Tibial nerve (tissue), 4 donors: ENCODE measurements at regions not wholly inside any gene's neighbourhood (a gene's known extent, or its start where the extent isn't known, plus 50 kb on each side); places are given as distances from the start of the nearest gene placed in this dataset.

Experiments
- DNase-seq, 2 donors: peaks; one replicate each; pipeline ENCODE4 v3.0.0-alpha.2; 2019; ENCODE audit warnings: low spot score in 2 of 2
- H3K27ac ChIP-seq, 4 donors: fragments of 200-600 bp; sonication (generic) in 3 of 4; one replicate each; pipeline ENCODE4 v1.5.1; 2017 to 2019; ENCODE audit warnings: mild to moderate bottlenecking in 1 of 4
- H3K27me3 ChIP-seq, 2 donors: fragments of 200-600 bp; sonication (generic) in 1 of 2; one replicate each; pipeline versions ENCODE4 v1.5.1 to v1.6.0; 2017 to 2019
- H3K36me3 ChIP-seq, 3 donors: fragments of 200-600 bp; sonication (generic); one replicate each; pipeline ENCODE4 v1.5.1; 2018 to 2019
- H3K4me1 ChIP-seq, 4 donors: fragments of 200-600 bp; sonication (generic) in 3 of 4; one replicate each; pipeline ENCODE4 v1.5.1; 2017 to 2019
- H3K4me3 ChIP-seq, 4 donors: fragments of 200-600 bp; sonication (generic) in 3 of 4; one replicate each; pipeline ENCODE4 v1.5.1; 2017 to 2019; ENCODE audit warnings: mild to moderate bottlenecking in 1 of 4, moderate library complexity in 1 of 4
- H3K9me3 ChIP-seq, 4 donors: fragments of 200-600 bp; sonication (generic) in 3 of 4; one replicate each; pipeline ENCODE4 v1.5.1; 2017 to 2019
- EP300 ChIP-seq, 2 donors: sonication (generic); formaldehyde crosslinking; IDR thresholded peaks; one replicate each; pipeline ENCODE4 v1.6.1; 2017; ENCODE audit warnings: antibody characterized with exemption in 2 of 2, mild to moderate bottlenecking in 1 of 2
- POLR2A ChIP-seq, 2 donors: fragments of 450-650 bp; IDR thresholded peaks; one replicate each; pipeline ENCODE4 v1.6.1; 2017; ENCODE audit warnings: antibody characterized with exemption in 2 of 2, mild to moderate bottlenecking in 2 of 2, moderate library complexity in 2 of 2
- WGBS, 2 donors: methylation state at CpG; one replicate each; pipeline ENCODE4 v1.1.5; 2018; 5-methylcytosine and 5-hydroxymethylcytosine counted together
- TF ChIP-seq, protein P1 (sequence below), 5 experiments: fragments of 200-600 bp in 3 of 5; fragments of 450-650 bp in 2 of 5; sonication (generic) in 3 of 5; IDR thresholded peaks; one replicate each; pipeline ENCODE4 v1.5.1; 2016 to 2019; ENCODE audit warnings: antibody characterized with exemption in 5 of 5, mild to moderate bottlenecking in 3 of 5, moderate library complexity in 2 of 5

DNA sequence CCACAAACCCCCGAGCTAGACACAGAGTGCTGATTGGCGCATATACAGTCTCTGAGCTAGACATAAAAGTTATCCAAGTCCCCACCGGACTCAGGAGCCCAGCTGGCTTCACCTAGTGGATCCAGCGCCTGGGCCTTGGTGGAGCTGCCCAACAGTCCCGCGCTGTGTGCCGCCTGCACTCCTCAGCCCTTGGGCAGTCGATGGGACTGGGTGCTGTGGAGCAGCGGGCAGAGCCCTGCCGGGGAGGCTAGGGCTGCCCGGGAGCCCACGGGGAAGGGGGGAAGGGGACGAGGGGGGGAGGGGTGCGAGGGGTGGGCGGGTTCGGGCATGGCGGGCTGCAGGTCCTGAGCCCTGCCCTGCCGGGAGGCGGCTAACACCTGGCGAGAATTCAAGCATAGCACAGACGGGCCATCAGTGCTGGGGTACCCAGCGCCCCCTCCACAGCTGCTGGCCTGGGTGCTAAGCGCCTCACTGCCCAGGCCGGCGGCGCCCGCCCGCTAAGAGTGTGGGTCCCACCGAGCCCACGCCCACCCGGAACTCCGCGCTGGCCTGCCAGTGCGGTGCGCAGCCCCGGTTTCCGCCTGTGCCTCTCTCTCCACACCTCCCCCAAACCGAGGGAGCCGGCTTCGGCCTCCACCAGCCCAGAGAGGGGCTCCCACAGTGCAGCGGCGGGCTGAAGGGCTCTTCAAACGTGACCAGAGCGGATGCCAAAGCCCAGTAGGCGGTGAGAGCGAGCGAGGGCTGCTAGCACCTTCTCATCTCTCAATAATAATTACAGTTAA is 391.2 kb upstream of the NUDT12 start:
- 94 to 97% methylated on average over 37 to 47 of the region's 47 CpGs for WGBS, 2 donors
- TF ChIP-seq EP300 (IDR thresholded peaks at IDR 0.05) (no peak), POLR2A (IDR thresholded peaks at IDR 0.05) (no peak)
- TF ChIP-seq, protein P1, sequence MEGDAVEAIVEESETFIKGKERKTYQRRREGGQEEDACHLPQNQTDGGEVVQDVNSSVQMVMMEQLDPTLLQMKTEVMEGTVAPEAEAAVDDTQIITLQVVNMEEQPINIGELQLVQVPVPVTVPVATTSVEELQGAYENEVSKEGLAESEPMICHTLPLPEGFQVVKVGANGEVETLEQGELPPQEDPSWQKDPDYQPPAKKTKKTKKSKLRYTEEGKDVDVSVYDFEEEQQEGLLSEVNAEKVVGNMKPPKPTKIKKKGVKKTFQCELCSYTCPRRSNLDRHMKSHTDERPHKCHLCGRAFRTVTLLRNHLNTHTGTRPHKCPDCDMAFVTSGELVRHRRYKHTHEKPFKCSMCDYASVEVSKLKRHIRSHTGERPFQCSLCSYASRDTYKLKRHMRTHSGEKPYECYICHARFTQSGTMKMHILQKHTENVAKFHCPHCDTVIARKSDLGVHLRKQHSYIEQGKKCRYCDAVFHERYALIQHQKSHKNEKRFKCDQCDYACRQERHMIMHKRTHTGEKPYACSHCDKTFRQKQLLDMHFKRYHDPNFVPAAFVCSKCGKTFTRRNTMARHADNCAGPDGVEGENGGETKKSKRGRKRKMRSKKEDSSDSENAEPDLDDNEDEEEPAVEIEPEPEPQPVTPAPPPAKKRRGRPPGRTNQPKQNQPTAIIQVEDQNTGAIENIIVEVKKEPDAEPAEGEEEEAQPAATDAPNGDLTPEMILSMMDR (IDR thresholded peaks at IDR 0.05), result no peak
- Histone ChIP-seq H3K27me3 (no peaks in the 10 kb centered on the region), H3K36me3 (no peaks in the 10 kb centered on the region), H3K4me1 (no peaks in the 10 kb centered on the region), H3K27ac (no peak overlapping the region), H3K9me3 (peaks cover 0 to 10% (median 0%) of the 10 kb centered on the region in 4 donors), H3K4me3 (no peak overlapping the region)
- DNase-seq, result no peak

DNA sequence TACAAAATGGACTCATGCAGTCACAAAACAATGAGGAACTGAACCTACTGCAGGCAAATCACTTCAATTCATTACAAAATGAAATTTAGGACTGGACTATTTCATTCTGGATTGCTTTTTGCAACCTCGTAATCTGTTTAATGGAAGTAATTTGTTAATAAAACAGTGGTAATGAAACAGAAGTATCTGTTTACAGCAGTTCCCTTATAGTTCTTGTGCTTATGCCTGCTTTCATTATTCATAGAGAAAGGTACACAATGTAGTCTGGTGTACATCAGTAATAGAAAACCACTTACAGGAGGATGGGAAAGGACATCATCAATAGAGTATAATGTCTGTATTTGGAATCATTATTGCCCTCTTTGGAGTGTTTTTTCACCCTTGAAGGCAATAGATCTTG is 389.2 kb upstream of the NUDT12 start:
- 85 to 92% methylated on average over 1 of the region's 1 CpG for WGBS, 2 donors
- H3K4me1 ChIP-seq, result no peaks in the 10 kb centered on the region
- TF ChIP-seq, protein P1 (IDR thresholded peaks at IDR 0.05), result no peak
- TF ChIP-seq EP300 (IDR thresholded peaks at IDR 0.05) (no peak), POLR2A (IDR thresholded peaks at IDR 0.05) (no peak)
- peaks cover 0 to 7% (median 0%) of the 10 kb centered on the region in 4 donors for H3K9me3 ChIP-seq
- H3K27ac ChIP-seq, result no peak overlapping the region
- no peak for DNase-seq
- H3K4me3 ChIP-seq, result no peak overlapping the region
- H3K27me3 ChIP-seq, result no peaks in the 10 kb centered on the region
- H3K36me3 ChIP-seq, result no peaks in the 10 kb centered on the region

DNA sequence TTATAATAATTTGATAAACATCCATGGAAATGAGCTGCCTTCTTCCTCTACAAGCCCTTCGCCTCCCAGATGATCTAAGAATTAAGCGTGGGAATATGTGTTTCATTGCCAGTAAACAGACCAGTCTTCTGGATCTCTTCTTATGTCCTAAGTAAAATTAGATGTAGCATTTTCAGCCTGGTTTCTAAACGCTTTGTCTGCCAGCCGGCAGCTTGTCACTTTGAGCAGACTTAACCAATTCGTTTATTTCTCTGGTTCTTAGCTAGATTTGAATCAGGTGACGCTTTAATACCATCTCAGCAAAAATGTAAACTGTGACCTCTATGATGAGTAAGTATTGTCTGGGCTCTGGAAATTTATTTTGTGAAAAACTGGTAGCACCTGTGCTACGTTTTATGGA is 380.6 kb upstream of the NUDT12 start:
- H3K36me3 ChIP-seq, result no peaks in the 10 kb centered on the region
- no peaks in the 10 kb centered on the region for H3K4me1 ChIP-seq
- DNase-seq, result no peak
- no peak overlapping the region for H3K27ac ChIP-seq
- TF ChIP-seq, protein P1 (IDR thresholded peaks at IDR 0.05), result no peak
- no peaks in the 10 kb centered on the region for H3K9me3 ChIP-seq
- no peak overlapping the region for H3K4me3 ChIP-seq
- H3K27me3 ChIP-seq, result no peaks in the 10 kb centered on the region
- 89 to 90% methylated on average over 7 of the region's 7 CpGs for WGBS, 2 donors

DNA sequence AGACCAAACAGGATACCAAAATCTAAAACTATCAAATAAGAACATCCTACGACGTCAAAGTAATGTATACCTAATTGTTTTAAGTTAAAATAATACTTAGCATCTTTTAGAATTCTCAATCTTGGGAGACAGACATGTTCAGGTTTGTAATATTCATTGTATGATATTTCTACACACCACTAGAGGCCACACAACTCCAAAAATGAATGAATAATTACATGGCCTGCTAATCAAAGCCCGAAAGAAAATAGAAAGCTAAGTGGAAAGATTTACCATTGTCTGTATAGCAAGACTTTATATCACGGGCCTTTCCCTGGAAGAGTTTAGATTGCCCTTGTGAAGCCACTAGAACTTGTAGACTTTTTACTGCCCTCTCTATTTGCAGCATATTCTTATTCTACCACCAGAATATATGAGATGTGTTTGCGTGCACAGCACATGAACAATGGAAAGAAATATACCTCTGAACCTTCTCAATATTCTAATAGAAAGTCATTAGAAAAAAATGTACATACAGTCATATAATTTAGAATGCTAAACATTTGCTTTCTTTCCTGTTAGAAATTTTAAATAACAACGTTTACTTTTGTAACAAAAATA is 380.1 kb upstream of the NUDT12 start:
- Histone ChIP-seq H3K27ac (no peak overlapping the region), H3K4me3 (no peak overlapping the region), H3K27me3 (no peaks in the 10 kb centered on the region), H3K4me1 (no peaks in the 10 kb centered on the region), H3K36me3 (no peaks in the 10 kb centered on the region), H3K9me3 (no peaks in the 10 kb centered on the region)
- TF ChIP-seq POLR2A (IDR thresholded peaks at IDR 0.05) (no peak), EP300 (IDR thresholded peaks at IDR 0.05) (no peak)
- TF ChIP-seq, protein P1 (IDR thresholded peaks at IDR 0.05), result no peak
- no peak for DNase-seq
- WGBS, 2 donors, result 62 to 67% methylated on average over 6 of the region's 6 CpGs

DNA sequence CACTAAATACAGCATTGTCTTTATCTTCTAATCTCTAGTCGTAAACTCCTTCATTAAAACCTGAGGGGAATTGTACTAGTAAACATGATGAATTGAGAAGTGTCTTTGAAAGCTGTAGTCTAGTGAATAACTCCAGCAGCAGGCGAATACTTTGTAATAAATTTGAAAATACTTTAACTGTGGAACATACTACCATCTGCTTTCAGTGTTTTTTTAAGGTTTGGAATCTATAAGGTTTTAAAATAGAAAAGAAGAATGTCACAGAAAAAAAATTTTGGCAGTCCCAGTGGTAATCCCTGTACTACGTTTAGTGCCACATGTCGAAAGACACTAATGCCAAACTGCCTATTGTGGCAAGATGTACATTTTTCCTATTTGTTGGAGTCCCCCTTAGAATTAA is 379.0 kb upstream of the NUDT12 start:
- H3K27ac ChIP-seq, result no peak overlapping the region
- WGBS, 2 donors, result 72 to 79% methylated on average over 4 of the region's 4 CpGs
- no peaks in the 10 kb centered on the region for H3K36me3 ChIP-seq
- H3K4me3 ChIP-seq, result no peak overlapping the region
- H3K4me1 ChIP-seq, result no peaks in the 10 kb centered on the region
- no peaks in the 10 kb centered on the region for H3K27me3 ChIP-seq
- DNase-seq, result no peak
- TF ChIP-seq, protein P1 (IDR thresholded peaks at IDR 0.05), result no peak
- TF ChIP-seq POLR2A (IDR thresholded peaks at IDR 0.05), result no peak
- no peak for TF ChIP-seq EP300 (IDR thresholded peaks at IDR 0.05)
- H3K9me3 ChIP-seq, result no peaks in the 10 kb centered on the region
